ENCODE measurements at regions not wholly inside any gene's neighbourhood (a gene's known extent, or its start where the extent isn't known, plus 50 kb on each side); places are given as distances from the start of the nearest gene placed in this dataset.

- Mint-ChIP-seq H3K4me3 (ENCODE audit: unreplicated experiment) (no peak overlapping the region), H3K27ac (ENCODE audit: unreplicated experiment) (no peak overlapping the region), H3K9me3 (ENCODE audit: unreplicated experiment) (no peaks in the 10 kb centered on the region), H3K27me3 (ENCODE audit: insufficient read depth, unreplicated experiment) (peaks cover 16% of the 10 kb centered on the region), H3K36me3 (ENCODE audit: insufficient read depth, unreplicated experiment) (no peaks in the 10 kb centered on the region), H3K4me1 (ENCODE audit: low read depth, unreplicated experiment) (no peaks in the 10 kb centered on the region)
- Histone ChIP-seq H3K4me1 (no peaks in the 10 kb centered on the region), H3K4me3 (ENCODE audit: low read depth, low read length) (no peak overlapping the region), H3K27me3 (replicated peaks; ENCODE audit: control insufficient read depth, insufficient read depth, low read length) (no peaks in the 10 kb centered on the region), H3K36me3 (ENCODE audit: control insufficient read depth, insufficient read depth, low read length) (no peaks in the 10 kb centered on the region), H3K9me3 (no peaks in the 10 kb centered on the region)
- no peak for TF ChIP-seq CTCF (IDR thresholded peaks at IDR 0.05; ENCODE audit: insufficient read depth in 1 of 2, low read depth in 1 of 2, low read length in 1 of 2, severe bottlenecking in 1 of 2, unreplicated experiment in 1 of 2)
- intact Hi-C loops (cut with micrococcal nuclease; ENCODE audit: unreplicated experiment), result no loop called here
- POLR2A ChIA-PET, result no interaction called here
- CTCF ChIA-PET, result interaction anchor here (0.5 kb wide), 1 partner anchor 13 kb away, joined by 3 read pairs; no protein-coding TSS in a partner anchor
- BruUV-seq (replicated peaks), result no TSS peak
- no peak for DNase-seq
These were observed 151.6 kb upstream of the BLID start for GRCh38 chr11:122267602-122268001.

GRCh38 chr11:122265981-122266380 lies 150.0 kb upstream of the BLID start:
- intact Hi-C loops (cut with micrococcal nuclease; ENCODE audit: unreplicated experiment), result no loop called here
- POLR2A ChIA-PET, result no interaction called here
- H3K27me3 ChIP-seq (replicated peaks; ENCODE audit: control insufficient read depth, insufficient read depth, low read length), result no peaks in the 10 kb centered on the region
- H3K9me3 Mint-ChIP-seq (ENCODE audit: unreplicated experiment), result no peaks in the 10 kb centered on the region
- H3K4me1 Mint-ChIP-seq (ENCODE audit: low read depth, unreplicated experiment), result no peaks in the 10 kb centered on the region
- no peak for DNase-seq
- no TSS peak for BruUV-seq (replicated peaks)
- no peaks in the 10 kb centered on the region for H3K36me3 ChIP-seq (ENCODE audit: control insufficient read depth, insufficient read depth, low read length)
- no peak overlapping the region for H3K4me3 ChIP-seq (ENCODE audit: low read depth, low read length)
- no peaks in the 10 kb centered on the region for H3K9me3 ChIP-seq
- CTCF ChIA-PET, result no interaction called here
- H3K4me1 ChIP-seq, result no peaks in the 10 kb centered on the region
- H3K27ac Mint-ChIP-seq (ENCODE audit: unreplicated experiment), result no peak overlapping the region
- no peak for TF ChIP-seq CTCF (IDR thresholded peaks at IDR 0.05; ENCODE audit: insufficient read depth in 1 of 2, low read depth in 1 of 2, low read length in 1 of 2, severe bottlenecking in 1 of 2, unreplicated experiment in 1 of 2)
- H3K4me3 Mint-ChIP-seq (ENCODE audit: unreplicated experiment), result no peak overlapping the region
- no peaks in the 10 kb centered on the region for H3K36me3 Mint-ChIP-seq (ENCODE audit: insufficient read depth, unreplicated experiment)
- peaks cover 20% of the 10 kb centered on the region for H3K27me3 Mint-ChIP-seq (ENCODE audit: insufficient read depth, unreplicated experiment)

GRCh38 chr11:122264121-122264520 lies 148.1 kb upstream of the BLID start:
- Mint-ChIP-seq H3K27ac (ENCODE audit: unreplicated experiment) (no peak overlapping the region), H3K4me3 (ENCODE audit: unreplicated experiment) (no peak overlapping the region), H3K27me3 (ENCODE audit: insufficient read depth, unreplicated experiment) (peaks cover 22% of the 10 kb centered on the region), H3K9me3 (ENCODE audit: unreplicated experiment) (no peaks in the 10 kb centered on the region), H3K4me1 (ENCODE audit: low read depth, unreplicated experiment) (no peaks in the 10 kb centered on the region), H3K36me3 (ENCODE audit: insufficient read depth, unreplicated experiment) (no peaks in the 10 kb centered on the region)
- intact Hi-C loops (cut with micrococcal nuclease; ENCODE audit: unreplicated experiment), result no loop called here
- H3K4me1 ChIP-seq, result no peaks in the 10 kb centered on the region
- no peaks in the 10 kb centered on the region for H3K9me3 ChIP-seq
- POLR2A ChIA-PET, result no interaction called here
- H3K27me3 ChIP-seq (replicated peaks; ENCODE audit: control insufficient read depth, insufficient read depth, low read length), result no peaks in the 10 kb centered on the region
- H3K4me3 ChIP-seq (ENCODE audit: low read depth, low read length), result no peak overlapping the region
- no peak for TF ChIP-seq CTCF (IDR thresholded peaks at IDR 0.05; ENCODE audit: insufficient read depth in 1 of 2, low read depth in 1 of 2, low read length in 1 of 2, severe bottlenecking in 1 of 2, unreplicated experiment in 1 of 2)
- DNase-seq, result no peak
- no TSS peak for BruUV-seq (replicated peaks)
- CTCF ChIA-PET, result no interaction called here
- no peaks in the 10 kb centered on the region for H3K36me3 ChIP-seq (ENCODE audit: control insufficient read depth, insufficient read depth, low read length)

Measured in Caco-2 (cell line).